OCI-LY3 (cell line): ENCODE measurements at regions not wholly inside any gene's neighbourhood (a gene's known extent, or its start where the extent isn't known, plus 50 kb on each side); places are given as distances from the start of the nearest gene placed in this dataset.

Experiments used
- H2AFZ ChIP-seq: fragments of 200-600, 300-600 bp; shearing (Covaris generic); 2 replicates; pipeline ENCODE4 v1.6.0; 2014; ENCODE audit warnings: antibody characterized with exemption, low read depth, low read length
- H3K27ac ChIP-seq: fragments of 200-600, 300-600 bp; sonication (generic); 2 replicates; pipeline ENCODE4 v1.5.1; 2014; ENCODE audit warnings: mild to moderate bottlenecking, low read length, moderate library complexity, mixed read lengths
- H3K27me3 ChIP-seq: fragments of 200-600, 300-600 bp; sonication (generic); 2 replicates; pipeline ENCODE4 v1.6.1; 2014; ENCODE audit warnings: low read depth, low read length, mixed read lengths
- H3K36me3 ChIP-seq: fragments of 200-600, 300-600 bp; sonication (generic); replicated peaks from 2 replicates; pipeline ENCODE3; 2014; ENCODE audit warnings: low read depth, low read length, mixed read lengths
- H3K4me1 ChIP-seq: fragments of 300-600, 200-600 bp; sonication (generic); 2 replicates; pipeline ENCODE4 v1.6.1; 2014; ENCODE audit warnings: low read length, mixed read lengths
- H3K4me2 ChIP-seq: fragments of 200-600, 300-600 bp; sonication (generic); 2 replicates; pipeline ENCODE4 v1.6.1; 2014; ENCODE audit warnings: low read length, mixed read lengths
- H3K4me3 ChIP-seq: fragments of 300-600, 200-600 bp; sonication (generic); 2 replicates; pipeline ENCODE4 v1.5.1; 2014; ENCODE audit warnings: antibody characterized with exemption, mild to moderate bottlenecking, low read length, moderate library complexity
- H3K79me2 ChIP-seq: fragments of 300-600, 200-600 bp; shearing (Covaris generic); 2 replicates; pipeline ENCODE4 v1.6.1; 2014; ENCODE audit warnings: mild to moderate bottlenecking, low read length, mixed read lengths
- H3K9ac ChIP-seq: fragments of 300-600, 200-600 bp; shearing (Covaris generic); 2 replicates; pipeline ENCODE4 v1.6.0; 2014; ENCODE audit warnings: mild to moderate bottlenecking, low read length, moderate library complexity
- H3K9me3 ChIP-seq: fragments of 200-600, 300-600 bp; shearing (Covaris generic); 2 replicates; pipeline ENCODE4 v1.6.1; 2014; ENCODE audit warnings: low read length, mixed read lengths; ENCODE audit not compliant: insufficient read depth
- H4K20me1 ChIP-seq: fragments of 200-600, 300-600 bp; sonication (generic); 2 replicates; pipeline ENCODE4 v1.6.1; 2016; ENCODE audit warnings: low read length, mixed read lengths; ENCODE audit not compliant: insufficient read depth
- EZH2phosphoT487 ChIP-seq: fragments of 200-600 bp; shearing (Covaris generic); IDR thresholded peaks from 2 replicates; pipeline ENCODE4 v1.6.1; 2018; ENCODE audit warnings: antibody characterized with exemption, mixed run types, low read depth
- TF ChIP-seq, protein P1 (sequence below): fragments of 200-600, 300-600 bp; sonication (generic); IDR thresholded peaks from 2 replicates; pipeline ENCODE4 v1.5.1; 2014; ENCODE audit warnings: antibody characterized with exemption, low read length, low read depth

DNA sequence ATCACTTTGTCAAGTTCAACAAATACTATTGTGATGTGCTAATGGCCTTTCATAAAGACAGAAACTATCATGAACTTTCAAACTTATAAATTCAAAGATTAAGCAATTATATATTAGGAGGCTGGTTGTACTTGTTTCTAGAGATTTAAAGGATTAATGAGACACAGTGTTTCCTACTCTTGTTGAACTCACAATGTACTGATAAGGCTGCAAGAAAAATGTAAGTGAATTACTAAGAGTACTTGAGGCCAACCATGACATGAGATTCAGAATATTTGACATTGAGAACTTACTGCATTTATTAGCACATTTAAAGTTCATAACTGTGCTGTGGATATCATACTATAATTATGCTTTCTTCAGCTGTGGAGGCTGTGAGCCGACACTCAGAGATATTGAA, 1210.5 kb upstream of the SORCS1 start:
- no peak overlapping the region for H3K9ac ChIP-seq
- no peak for TF ChIP-seq EZH2phosphoT487
- TF ChIP-seq, protein P1, sequence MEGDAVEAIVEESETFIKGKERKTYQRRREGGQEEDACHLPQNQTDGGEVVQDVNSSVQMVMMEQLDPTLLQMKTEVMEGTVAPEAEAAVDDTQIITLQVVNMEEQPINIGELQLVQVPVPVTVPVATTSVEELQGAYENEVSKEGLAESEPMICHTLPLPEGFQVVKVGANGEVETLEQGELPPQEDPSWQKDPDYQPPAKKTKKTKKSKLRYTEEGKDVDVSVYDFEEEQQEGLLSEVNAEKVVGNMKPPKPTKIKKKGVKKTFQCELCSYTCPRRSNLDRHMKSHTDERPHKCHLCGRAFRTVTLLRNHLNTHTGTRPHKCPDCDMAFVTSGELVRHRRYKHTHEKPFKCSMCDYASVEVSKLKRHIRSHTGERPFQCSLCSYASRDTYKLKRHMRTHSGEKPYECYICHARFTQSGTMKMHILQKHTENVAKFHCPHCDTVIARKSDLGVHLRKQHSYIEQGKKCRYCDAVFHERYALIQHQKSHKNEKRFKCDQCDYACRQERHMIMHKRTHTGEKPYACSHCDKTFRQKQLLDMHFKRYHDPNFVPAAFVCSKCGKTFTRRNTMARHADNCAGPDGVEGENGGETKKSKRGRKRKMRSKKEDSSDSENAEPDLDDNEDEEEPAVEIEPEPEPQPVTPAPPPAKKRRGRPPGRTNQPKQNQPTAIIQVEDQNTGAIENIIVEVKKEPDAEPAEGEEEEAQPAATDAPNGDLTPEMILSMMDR, result no peak
- no peaks in the 10 kb centered on the region for H4K20me1 ChIP-seq
- no peaks in the 10 kb centered on the region for H3K36me3 ChIP-seq
- H3K4me2 ChIP-seq, result no peak overlapping the region
- H3K27ac ChIP-seq, result no peak overlapping the region
- no peak overlapping the region for H2AFZ ChIP-seq
- H3K4me1 ChIP-seq, result no peaks in the 10 kb centered on the region
- no peak overlapping the region for H3K4me3 ChIP-seq
- no peaks in the 10 kb centered on the region for H3K27me3 ChIP-seq
- H3K9me3 ChIP-seq, result no peaks in the 10 kb centered on the region
- H3K79me2 ChIP-seq, result no peaks in the 10 kb centered on the region

DNA sequence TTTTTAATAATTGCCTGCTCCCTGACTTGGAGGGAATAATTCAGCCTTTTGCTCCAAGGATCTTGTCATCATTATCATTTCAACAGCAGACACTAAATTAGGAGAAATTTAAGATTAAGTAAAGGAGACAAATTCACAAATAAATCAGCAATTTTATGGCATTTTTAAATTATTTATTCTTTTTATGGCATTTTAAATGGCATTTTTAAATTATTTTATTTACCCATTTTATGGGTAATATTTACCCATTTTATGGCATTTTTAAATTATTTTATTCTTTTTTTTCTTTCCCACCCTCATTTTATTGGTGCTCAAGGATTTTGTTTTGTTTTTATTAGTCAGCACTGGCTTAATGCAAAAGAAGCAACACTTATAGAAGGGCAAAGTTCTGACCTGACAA, 1201.0 kb upstream of the SORCS1 start:
- no peak for TF ChIP-seq EZH2phosphoT487
- TF ChIP-seq, protein P1, result no peak
- no peak overlapping the region for H2AFZ ChIP-seq
- H4K20me1 ChIP-seq, result no peaks in the 10 kb centered on the region
- no peak overlapping the region for H3K27ac ChIP-seq
- no peak overlapping the region for H3K9ac ChIP-seq
- no peak overlapping the region for H3K4me2 ChIP-seq
- H3K36me3 ChIP-seq, result no peaks in the 10 kb centered on the region
- H3K27me3 ChIP-seq, result no peaks in the 10 kb centered on the region
- H3K9me3 ChIP-seq, result no peaks in the 10 kb centered on the region
- no peak overlapping the region for H3K4me3 ChIP-seq
- no peaks in the 10 kb centered on the region for H3K79me2 ChIP-seq
- no peaks in the 10 kb centered on the region for H3K4me1 ChIP-seq

DNA sequence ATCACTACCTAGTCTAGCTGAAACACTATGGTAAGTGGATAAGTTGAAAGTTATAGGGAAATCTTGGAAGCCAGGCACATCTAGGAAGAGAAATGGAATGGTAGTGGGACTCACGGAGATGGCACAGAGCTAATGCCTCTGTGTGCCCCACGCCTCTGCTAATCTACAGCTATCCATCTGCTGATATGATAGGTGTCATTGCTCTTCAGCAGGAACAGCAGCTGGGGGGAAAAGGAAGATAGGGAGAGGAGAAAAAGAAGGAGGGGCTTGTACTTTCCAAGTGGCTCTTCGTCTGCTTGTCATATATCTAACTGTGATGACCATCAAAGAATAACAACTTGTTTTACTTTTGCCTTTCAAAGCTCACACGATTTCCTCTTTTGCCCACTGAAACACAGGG, 1199.1 kb upstream of the SORCS1 start:
- Histone ChIP-seq H3K9me3 (no peaks in the 10 kb centered on the region), H3K27ac (no peak overlapping the region)
- TF ChIP-seq, protein P1, result no peak
- TF ChIP-seq EZH2phosphoT487, result no peak

DNA sequence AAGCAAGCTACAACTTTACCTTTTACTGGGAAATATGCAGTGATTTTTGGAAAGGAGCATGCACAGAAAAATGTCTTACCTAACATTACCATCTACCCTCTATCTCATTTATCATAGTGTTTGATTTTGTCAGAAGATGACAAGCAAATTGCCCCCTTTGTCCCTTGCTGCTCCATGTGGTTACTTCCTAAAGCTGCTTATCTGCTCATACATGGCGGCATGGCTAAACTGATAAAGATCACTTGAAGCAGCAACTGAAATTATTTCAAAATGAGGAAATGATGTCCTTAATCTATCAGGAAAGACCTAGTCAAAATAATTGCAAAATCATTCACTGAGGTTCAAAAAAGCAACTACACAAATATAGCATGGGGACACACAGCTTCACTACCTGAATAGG, 1198.5 kb upstream of the SORCS1 start:
- H3K27ac ChIP-seq, result no peak overlapping the region
- peaks cover 10% of the 10 kb centered on the region for H3K4me1 ChIP-seq
- H3K27me3 ChIP-seq, result no peaks in the 10 kb centered on the region
- H2AFZ ChIP-seq, result no peak overlapping the region
- no peaks in the 10 kb centered on the region for H3K79me2 ChIP-seq
- no peak overlapping the region for H3K4me3 ChIP-seq
- H4K20me1 ChIP-seq, result no peaks in the 10 kb centered on the region
- H3K4me2 ChIP-seq, result no peak overlapping the region
- H3K9ac ChIP-seq, result no peak overlapping the region
- no peaks in the 10 kb centered on the region for H3K36me3 ChIP-seq
- no peaks in the 10 kb centered on the region for H3K9me3 ChIP-seq
- TF ChIP-seq, protein P1, result no peak
- no peak for TF ChIP-seq EZH2phosphoT487

More for the DNA sequence above, 1199.1 kb upstream of the SORCS1 start:
- H3K4me2 ChIP-seq, result no peak overlapping the region
- no peaks in the 10 kb centered on the region for H4K20me1 ChIP-seq
- H3K79me2 ChIP-seq, result no peaks in the 10 kb centered on the region
- H3K36me3 ChIP-seq, result no peaks in the 10 kb centered on the region
- H3K4me3 ChIP-seq, result no peak overlapping the region
- no peaks in the 10 kb centered on the region for H3K27me3 ChIP-seq
- H3K9ac ChIP-seq, result no peak overlapping the region
- no peak overlapping the region for H2AFZ ChIP-seq
- H3K4me1 ChIP-seq, result peaks cover 7% of the 10 kb centered on the region
